Kidney epithelial cell (primary cell): ENCODE measurements at regions not wholly inside any gene's neighbourhood (a gene's known extent, or its start where the extent isn't known, plus 50 kb on each side); places are given as distances from the start of the nearest gene placed in this dataset.

Source experiments
- DNase-seq: peaks from one replicate; pipeline ENCODE4 v3.0.0-alpha.2; 2010; ENCODE audit warnings: low read depth
- H3K27me3 ChIP-seq: 2 replicates; pipeline ENCODE4 v1.6.0; 2011; ENCODE audit warnings: low read length; ENCODE audit not compliant: control insufficient read depth, insufficient read depth
- H3K36me3 ChIP-seq: 2 replicates; pipeline ENCODE4 v1.5.1; 2011; ENCODE audit warnings: low read length; ENCODE audit not compliant: control insufficient read depth, insufficient read depth
- H3K4me3 ChIP-seq: 2 replicates; pipeline ENCODE4 v1.5.1; 2011; ENCODE audit warnings: low read depth, mild to moderate bottlenecking, control low read depth, low read length
- TF ChIP-seq, protein P1 (sequence below): IDR thresholded peaks from 2 replicates; pipeline ENCODE4 v1.5.1; 2011; ENCODE audit warnings: mild to moderate bottlenecking, moderate library complexity, low read length, control low read depth, inconsistent platforms; ENCODE audit not compliant: insufficient read depth, poor library complexity, severe bottlenecking

DNA sequence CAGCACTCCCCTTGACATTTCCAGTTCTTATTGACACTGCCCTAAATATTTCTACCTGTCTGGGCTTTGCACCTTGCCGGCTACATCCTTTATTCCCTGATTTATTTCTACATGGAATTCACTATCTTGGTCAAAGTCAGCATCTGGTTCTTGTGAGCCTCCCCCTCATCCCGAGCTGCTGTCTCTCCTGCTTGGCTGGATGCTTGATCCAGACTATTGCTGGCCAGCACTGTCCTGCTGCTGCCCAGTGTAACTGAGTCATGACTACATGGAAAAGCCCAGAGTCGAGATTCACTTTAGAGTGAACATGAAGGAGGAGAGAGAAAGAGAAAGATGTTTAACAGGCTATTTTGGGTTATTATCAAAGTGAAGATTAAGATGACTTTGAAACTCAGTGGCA, 142.2 kb downstream of the OPN5 start:
- TF ChIP-seq, protein P1, sequence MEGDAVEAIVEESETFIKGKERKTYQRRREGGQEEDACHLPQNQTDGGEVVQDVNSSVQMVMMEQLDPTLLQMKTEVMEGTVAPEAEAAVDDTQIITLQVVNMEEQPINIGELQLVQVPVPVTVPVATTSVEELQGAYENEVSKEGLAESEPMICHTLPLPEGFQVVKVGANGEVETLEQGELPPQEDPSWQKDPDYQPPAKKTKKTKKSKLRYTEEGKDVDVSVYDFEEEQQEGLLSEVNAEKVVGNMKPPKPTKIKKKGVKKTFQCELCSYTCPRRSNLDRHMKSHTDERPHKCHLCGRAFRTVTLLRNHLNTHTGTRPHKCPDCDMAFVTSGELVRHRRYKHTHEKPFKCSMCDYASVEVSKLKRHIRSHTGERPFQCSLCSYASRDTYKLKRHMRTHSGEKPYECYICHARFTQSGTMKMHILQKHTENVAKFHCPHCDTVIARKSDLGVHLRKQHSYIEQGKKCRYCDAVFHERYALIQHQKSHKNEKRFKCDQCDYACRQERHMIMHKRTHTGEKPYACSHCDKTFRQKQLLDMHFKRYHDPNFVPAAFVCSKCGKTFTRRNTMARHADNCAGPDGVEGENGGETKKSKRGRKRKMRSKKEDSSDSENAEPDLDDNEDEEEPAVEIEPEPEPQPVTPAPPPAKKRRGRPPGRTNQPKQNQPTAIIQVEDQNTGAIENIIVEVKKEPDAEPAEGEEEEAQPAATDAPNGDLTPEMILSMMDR, result no peak
- H3K27me3 ChIP-seq, result no peaks in the 10 kb centered on the region
- no peaks in the 10 kb centered on the region for H3K36me3 ChIP-seq
- no peak for DNase-seq
- no peak overlapping the region for H3K4me3 ChIP-seq

DNA sequence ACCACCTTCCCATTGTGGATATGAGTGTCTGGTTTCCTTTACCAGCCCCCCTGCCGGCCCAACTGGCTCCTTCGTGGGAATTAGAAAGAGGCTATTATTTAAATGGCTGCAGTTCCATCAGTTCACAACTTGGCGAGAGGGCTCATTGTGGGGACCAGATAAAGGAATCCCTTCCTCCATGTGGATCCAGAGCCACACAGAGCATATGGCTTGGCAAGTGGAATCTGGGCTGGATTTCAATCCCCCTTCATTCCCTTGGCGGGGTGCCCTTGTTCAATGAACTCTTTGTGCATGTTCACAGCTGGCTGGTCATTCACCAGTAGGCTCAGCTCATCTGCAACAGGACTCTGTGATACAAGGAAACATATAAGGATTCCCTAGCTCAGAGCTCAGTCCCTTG, 140.6 kb downstream of the OPN5 start:
- H3K4me3 ChIP-seq, result no peak overlapping the region
- TF ChIP-seq, protein P1, result no peak

DNA sequence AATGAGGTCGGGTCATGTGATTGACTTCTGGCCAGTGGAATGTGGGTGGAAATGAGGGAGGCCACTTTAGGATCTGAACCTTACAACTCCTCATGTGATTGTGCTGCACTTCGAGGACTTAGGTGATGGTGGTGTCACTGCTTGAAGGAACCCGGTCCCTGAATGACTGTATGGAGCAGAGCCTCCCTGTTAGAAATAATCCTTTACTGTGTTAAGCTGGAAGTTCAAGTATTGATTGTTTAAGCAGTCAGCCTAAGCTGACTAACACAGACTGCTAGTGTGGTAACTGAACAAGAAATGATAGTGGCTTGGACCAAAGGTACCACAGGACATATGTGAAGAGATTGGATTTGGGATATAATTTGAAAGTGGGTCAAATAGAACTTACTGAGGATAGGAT, 138.0 kb downstream of the OPN5 start:
- H3K27me3 ChIP-seq, result no peaks in the 10 kb centered on the region
- no peaks in the 10 kb centered on the region for H3K36me3 ChIP-seq
- DNase-seq, result no peak
- no peak overlapping the region for H3K4me3 ChIP-seq
- TF ChIP-seq, protein P1, result no peak

More for the DNA sequence above, 140.6 kb downstream of the OPN5 start:
- Histone ChIP-seq H3K36me3 (no peaks in the 10 kb centered on the region), H3K27me3 (no peaks in the 10 kb centered on the region)
- DNase-seq, result no peak

DNA sequence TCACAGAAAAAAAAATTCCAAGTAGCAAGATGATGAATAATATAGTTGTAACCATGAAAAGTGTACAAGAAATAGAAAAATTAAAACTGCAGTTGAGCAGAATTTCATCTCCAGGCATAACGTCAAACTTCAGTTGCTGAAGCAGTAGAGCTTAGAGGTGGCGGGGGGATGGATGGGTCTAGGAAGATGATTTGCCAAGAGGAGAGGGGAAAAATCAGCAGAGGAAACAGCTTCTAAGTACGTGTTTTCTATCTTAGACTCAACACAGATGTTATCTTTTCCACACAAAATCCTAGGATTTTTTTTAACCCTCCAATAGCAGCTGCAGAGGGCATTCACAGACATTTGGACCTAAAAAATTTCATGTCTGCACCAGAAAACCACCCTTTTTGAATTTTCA, 136.0 kb downstream of the OPN5 start:
- Histone ChIP-seq H3K36me3 (no peaks in the 10 kb centered on the region), H3K4me3 (no peak overlapping the region), H3K27me3 (no peaks in the 10 kb centered on the region)
- DNase-seq, result no peak
- TF ChIP-seq, protein P1, result no peak

DNA sequence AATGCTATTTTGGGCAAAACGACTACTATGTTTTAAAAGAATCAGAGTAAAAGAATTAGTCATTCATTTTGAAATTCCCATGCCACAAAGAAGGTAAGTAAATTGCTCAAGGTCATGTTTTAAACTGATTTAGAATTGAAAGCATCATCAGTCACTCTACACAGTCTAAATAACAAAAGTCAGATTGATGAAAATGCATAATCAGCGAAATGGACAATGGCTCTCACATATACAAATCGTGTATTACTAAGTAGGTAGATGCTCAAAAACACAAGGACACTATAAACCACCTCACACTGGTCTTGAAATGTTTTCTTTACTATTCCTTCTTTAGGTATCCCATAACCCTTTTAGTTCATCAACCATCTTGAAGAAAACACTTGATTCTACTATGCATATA, 135.4 kb downstream of the OPN5 start:
- no peak for DNase-seq
- TF ChIP-seq, protein P1, result no peak
- H3K4me3 ChIP-seq, result no peak overlapping the region
- no peaks in the 10 kb centered on the region for H3K36me3 ChIP-seq
- H3K27me3 ChIP-seq, result no peaks in the 10 kb centered on the region

DNA sequence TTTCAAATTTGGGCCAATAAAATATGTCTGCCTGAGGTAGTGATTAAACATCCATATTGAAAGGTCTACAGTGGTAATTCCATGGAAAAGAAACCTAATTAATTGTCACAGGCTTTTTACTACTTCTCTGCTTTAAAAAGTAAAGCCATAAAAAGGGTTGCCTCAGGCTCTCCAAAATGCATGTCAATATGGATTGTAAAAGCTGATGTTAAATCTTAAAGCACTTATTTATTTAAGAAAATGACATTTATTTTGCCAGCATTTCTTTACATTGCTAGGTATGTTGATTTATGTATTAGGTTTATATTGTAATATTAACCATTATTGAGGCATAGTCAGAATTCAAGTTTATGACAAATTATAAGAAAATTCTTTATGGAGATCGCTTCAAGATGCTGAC, 133.2 kb downstream of the OPN5 start:
- no peak overlapping the region for H3K4me3 ChIP-seq
- no peaks in the 10 kb centered on the region for H3K27me3 ChIP-seq
- TF ChIP-seq, protein P1, result no peak
- DNase-seq, result no peak
- H3K36me3 ChIP-seq, result no peaks in the 10 kb centered on the region
